Suprapubic skin (tissue), 4 donors: ENCODE measurements at regions not wholly inside any gene's neighbourhood (a gene's known extent, or its start where the extent isn't known, plus 50 kb on each side); places are given as distances from the start of the nearest gene placed in this dataset.

ENCODE experiments used
- DNase-seq, 2 donors: peaks; one replicate each; pipeline ENCODE4 v3.0.0-alpha.2; 2019; ENCODE audit warnings: low spot score in 2 of 2
- H3K27ac ChIP-seq: fragments of 200-600 bp; sonication (generic); one replicate; pipeline ENCODE4 v1.5.1; 2019
- H3K27me3 ChIP-seq: fragments of 200-600 bp; sonication (generic); one replicate; pipeline ENCODE4 v1.5.1; 2019
- H3K36me3 ChIP-seq: fragments of 200-600 bp; sonication (generic); one replicate; pipeline ENCODE4 v1.5.1; 2019
- H3K4me1 ChIP-seq: fragments of 200-600 bp; sonication (generic); one replicate; pipeline ENCODE4 v1.5.1; 2019
- H3K4me3 ChIP-seq: fragments of 200-600 bp; sonication (generic); one replicate; pipeline ENCODE4 v1.5.1; 2019; ENCODE audit warnings: mild to moderate bottlenecking
- H3K9me3 ChIP-seq: fragments of 200-600 bp; sonication (generic); one replicate; pipeline ENCODE4 v1.5.1; 2019
- CTCF ChIP-seq, 2 donors: fragments of 200-600 bp in 1 of 2; fragments of 450-650 bp in 1 of 2; sonication (generic) in 1 of 2; IDR thresholded peaks; one replicate each; pipeline ENCODE4 v1.5.1; 2016 to 2019; ENCODE audit warnings: antibody characterized with exemption in 2 of 2, mild to moderate bottlenecking in 1 of 2, moderate library complexity in 1 of 2
- EP300 ChIP-seq: sonication (generic); formaldehyde crosslinking; IDR thresholded peaks from one replicate; pipeline ENCODE4 v1.6.1; 2017; ENCODE audit warnings: antibody characterized with exemption
- POLR2A ChIP-seq, 2 donors: fragments of 450-650 bp; IDR thresholded peaks; one replicate each; pipeline ENCODE4 v1.6.1; 2017; ENCODE audit warnings: antibody characterized with exemption in 2 of 2, mild to moderate bottlenecking in 2 of 2, moderate library complexity in 2 of 2
- POLR2AphosphoS5 ChIP-seq, 3 donors: sonication (generic); formaldehyde crosslinking; IDR thresholded peaks; one replicate each; pipeline ENCODE4 v1.6.1; 2017; ENCODE audit warnings: antibody characterized with exemption in 3 of 3
- WGBS: methylation state at CpG from one replicate; pipeline ENCODE4 v1.1.5; 2018; 5-methylcytosine and 5-hydroxymethylcytosine counted together

GRCh38 chr9:108559432-108559831 lies 296.4 kb downstream of the ACTL7B start:
- no peak for TF ChIP-seq CTCF (IDR thresholded peaks at IDR 0.05)
- no peak for TF ChIP-seq POLR2A (IDR thresholded peaks at IDR 0.05)
- TF ChIP-seq EP300 = no peak
- TF ChIP-seq POLR2AphosphoS5 (IDR thresholded peaks at IDR 0.05) = no peak

GRCh38 chr9:108554831-108555230 lies 301.0 kb downstream of the ACTL7B start:
- no peak for DNase-seq
- Histone ChIP-seq H3K27ac (no peak overlapping the region), H3K27me3 (no peaks in the 10 kb centered on the region), H3K9me3 (no peaks in the 10 kb centered on the region), H3K4me3 (no peak overlapping the region), H3K36me3 (no peaks in the 10 kb centered on the region), H3K4me1 (peaks cover 42% of the 10 kb centered on the region)
- TF ChIP-seq POLR2AphosphoS5 (IDR thresholded peaks at IDR 0.05) = no peak
- TF ChIP-seq CTCF (IDR thresholded peaks at IDR 0.05) = no peak
- TF ChIP-seq POLR2A (IDR thresholded peaks at IDR 0.05) = no peak
- no peak for TF ChIP-seq EP300
- WGBS = 92% methylated on average over 3 of the region's 3 CpGs

More at GRCh38 chr9:108559432-108559831, 296.4 kb downstream of the ACTL7B start:
- no peak overlapping the region for H3K4me3 ChIP-seq
- H3K36me3 ChIP-seq = no peaks in the 10 kb centered on the region
- DNase-seq = no peak
- no peaks in the 10 kb centered on the region for H3K9me3 ChIP-seq
- 87% methylated on average over 2 of the region's 2 CpGs for WGBS
- peaks cover 5% of the 10 kb centered on the region for H3K4me1 ChIP-seq
- no peak overlapping the region for H3K27ac ChIP-seq
- no peaks in the 10 kb centered on the region for H3K27me3 ChIP-seq

GRCh38 chr9:108553111-108553635 lies 302.6 kb downstream of the ACTL7B start:
- TF ChIP-seq EP300 (no peak), POLR2AphosphoS5 (IDR thresholded peaks at IDR 0.05) (no peak), POLR2A (IDR thresholded peaks at IDR 0.05) (no peak), CTCF (IDR thresholded peaks at IDR 0.05) (no peak)
- no peaks in the 10 kb centered on the region for H3K36me3 ChIP-seq
- H3K9me3 ChIP-seq = no peaks in the 10 kb centered on the region
- no peak overlapping the region for H3K4me3 ChIP-seq
- peak overlapping the region; percentile 87 for H3K27ac ChIP-seq
- DNase-seq = no peak
- WGBS = 53% methylated on average over 2 of the region's 2 CpGs
- peaks cover 57% of the 10 kb centered on the region for H3K4me1 ChIP-seq
- H3K27me3 ChIP-seq = no peaks in the 10 kb centered on the region

DNA sequence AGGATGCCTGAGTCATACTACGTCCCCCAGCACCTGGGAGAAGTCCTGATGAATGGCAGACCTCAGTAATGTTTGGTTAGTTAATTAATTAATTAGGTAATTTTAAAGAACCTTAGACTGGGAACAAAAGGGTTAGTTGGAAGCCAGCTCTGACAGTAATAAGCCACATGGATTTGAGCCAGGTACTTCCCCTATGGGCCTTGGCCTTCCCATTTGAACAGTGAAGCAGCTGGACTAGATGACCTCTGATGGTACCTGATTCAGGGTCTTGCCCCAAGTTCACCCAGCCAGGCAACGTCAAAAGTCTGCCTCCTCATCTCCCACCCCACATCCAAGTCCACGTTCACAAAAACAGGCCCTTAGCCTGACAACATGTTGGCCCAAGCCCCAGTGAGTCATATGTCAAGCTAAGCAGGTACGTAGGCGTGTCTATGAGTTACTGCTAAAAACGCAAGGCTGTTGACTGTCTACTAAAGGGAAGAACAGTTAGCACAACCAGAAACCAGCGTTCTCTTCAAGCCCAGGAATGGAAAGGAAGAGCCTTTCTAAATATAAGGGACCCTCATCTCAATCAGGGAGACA lies 303.2 kb downstream of the ACTL7B start:
- WGBS = 33% methylated on average over 7 of the region's 7 CpGs
- H3K27me3 ChIP-seq = no peaks in the 10 kb centered on the region
- H3K4me3 ChIP-seq = no peak overlapping the region
- no peaks in the 10 kb centered on the region for H3K36me3 ChIP-seq
- H3K9me3 ChIP-seq = no peaks in the 10 kb centered on the region
- no peak for DNase-seq
- TF ChIP-seq POLR2AphosphoS5 (IDR thresholded peaks at IDR 0.05) (peak in 1 of 3 donors; percentile 69), EP300 (no peak)
- H3K27ac ChIP-seq = peak overlapping the region; percentile 87
- H3K4me1 ChIP-seq = peaks cover 57% of the 10 kb centered on the region

- WGBS = 44% methylated on average over 10 of the region's 12 CpGs
- DNase-seq = no peak
- TF ChIP-seq POLR2A (IDR thresholded peaks at IDR 0.05) = no peak
- TF ChIP-seq POLR2AphosphoS5 (IDR thresholded peaks at IDR 0.05) = peak in 1 of 3 donors; percentile 25
- Histone ChIP-seq H3K27me3 (no peaks in the 10 kb centered on the region), H3K4me3 (no peak overlapping the region), H3K36me3 (no peaks in the 10 kb centered on the region), H3K9me3 (no peaks in the 10 kb centered on the region), H3K4me1 (peaks cover 57% of the 10 kb centered on the region), H3K27ac (peak overlapping the region; percentile 87)
Observed at GRCh38 chr9:108551030-108551841, 304.6 kb downstream of the ACTL7B start.

DNA sequence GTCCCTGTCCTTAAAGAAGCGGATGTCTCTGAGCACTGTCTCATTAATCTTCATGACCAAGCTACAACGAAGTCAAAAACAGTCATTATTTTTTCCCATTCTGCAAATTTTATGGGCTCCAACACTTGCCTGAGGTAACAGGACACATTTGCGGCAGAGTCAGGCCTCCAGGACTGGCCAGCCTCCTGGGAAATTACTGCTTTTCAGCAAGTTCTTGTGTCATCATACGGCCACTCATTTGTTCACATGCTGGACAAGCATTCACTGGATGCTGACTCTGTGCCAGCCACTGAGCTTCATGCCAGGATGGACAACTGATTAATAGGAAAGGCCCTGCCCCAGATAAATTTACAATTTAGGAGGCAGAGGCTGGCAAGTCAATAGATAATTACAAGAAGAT lies 305.7 kb downstream of the ACTL7B start:
- Histone ChIP-seq H3K27ac (peak overlapping the region; percentile 87), H3K27me3 (no peaks in the 10 kb centered on the region), H3K36me3 (no peaks in the 10 kb centered on the region), H3K4me1 (peaks cover 57% of the 10 kb centered on the region), H3K4me3 (no peak overlapping the region), H3K9me3 (no peaks in the 10 kb centered on the region)
- WGBS = 65% methylated on average over 4 of the region's 4 CpGs
- DNase-seq = no peak
- TF ChIP-seq POLR2AphosphoS5 (IDR thresholded peaks at IDR 0.05) = no peak
- no peak for TF ChIP-seq POLR2A (IDR thresholded peaks at IDR 0.05)
- TF ChIP-seq CTCF (IDR thresholded peaks at IDR 0.05) = no peak
- no peak for TF ChIP-seq EP300
